Activated CD4-positive, alpha-beta T cell treated with anti-CD3 and anti-CD28 coated beads, Interleukin-2, amount 10 ng/mL, durations not matched to agents 24 days and 14 days (primary cell): ENCODE measurements at regions not wholly inside any gene's neighbourhood (a gene's known extent, or its start where the extent isn't known, plus 50 kb on each side); places are given as distances from the start of the nearest gene placed in this dataset.
"Not testable (repeated sequence)": the region's sequence is repeated elsewhere in the genome, so short reads cannot be mapped to it uniquely, and the experiment has no call there.

ENCODE experiments used
- DNase-seq: peaks from one replicate; pipeline ENCODE4 v3.0.0; 2022
- H3K27ac Mint-ChIP-seq: one replicate; pipeline ENCODE4 v1.8.0; 2022; ENCODE audit warnings: mild to moderate bottlenecking, mixed read lengths
- H3K27me3 Mint-ChIP-seq: one replicate; pipeline ENCODE4 v1.8.0; 2022; ENCODE audit warnings: mixed read lengths
- H3K36me3 Mint-ChIP-seq: one replicate; pipeline ENCODE4 v1.8.0; 2022; ENCODE audit warnings: low read depth, mild to moderate bottlenecking, mixed read lengths
- H3K4me1 Mint-ChIP-seq: one replicate; pipeline ENCODE4 v1.8.0; 2021; ENCODE audit warnings: mixed read lengths
- H3K4me3 Mint-ChIP-seq: one replicate; pipeline ENCODE4 v1.8.0; 2022; ENCODE audit warnings: mild to moderate bottlenecking, moderate library complexity, mixed read lengths
- H3K9me3 Mint-ChIP-seq: one replicate; pipeline ENCODE4 v1.8.0; 2021; ENCODE audit warnings: mixed read lengths
- intact Hi-C: fragments of 100-400 bp; cut with micrococcal nuclease; formaldehyde crosslinking; loops from one replicate; pipeline ENCODE4 v1.15.1; 2023

DNA sequence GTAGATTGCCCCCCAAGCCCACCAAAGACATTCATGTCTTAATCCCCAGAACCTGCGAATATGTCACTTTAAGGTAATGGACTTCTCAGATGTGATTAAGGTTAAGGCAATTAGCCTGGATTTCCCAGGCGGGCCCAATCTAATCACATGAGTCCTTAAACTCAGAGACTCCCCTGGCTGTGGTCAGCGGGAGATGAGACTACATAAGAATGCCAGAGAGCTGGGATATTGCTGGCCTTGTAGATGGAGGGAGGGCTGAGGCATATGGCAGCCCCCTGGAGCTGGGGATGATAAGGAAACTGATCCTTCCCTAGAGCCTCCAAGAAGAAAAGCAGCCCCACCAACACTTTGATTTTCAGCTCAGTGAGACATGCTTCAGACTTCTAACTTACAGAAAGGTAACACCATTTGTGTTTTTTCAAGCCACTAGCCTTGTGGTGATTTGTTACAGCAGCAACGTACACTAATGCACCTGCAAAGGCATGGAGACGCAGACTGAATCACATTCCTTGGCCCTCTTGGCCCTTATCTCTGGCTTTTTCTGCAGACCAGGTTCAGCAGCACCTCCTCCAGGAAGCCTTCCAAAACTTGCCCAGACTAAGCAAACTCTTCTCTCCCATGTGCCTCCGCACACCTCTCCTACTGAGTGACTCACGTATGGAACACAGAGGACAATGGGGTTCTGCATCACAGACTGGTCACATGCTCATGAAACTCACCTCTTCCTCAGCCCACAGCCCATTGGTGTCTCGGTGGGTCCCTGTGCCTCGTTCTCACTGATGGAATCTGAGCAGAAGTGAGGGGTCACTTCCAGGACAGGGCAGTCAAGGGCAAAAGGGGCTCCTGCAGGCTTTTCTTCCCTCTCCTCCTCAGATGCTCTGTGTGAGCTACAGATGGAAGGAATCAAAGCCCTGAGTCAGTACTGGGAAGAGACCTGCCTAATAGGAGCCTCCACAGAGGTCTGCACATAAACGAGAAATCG, 86.3 kb upstream of the HMGXB4 start:
- Mint-ChIP-seq H3K27ac (no peak overlapping the region), H3K36me3 (no peaks in the 10 kb centered on the region), H3K4me1 (no peaks in the 10 kb centered on the region), H3K4me3 (no peak overlapping the region), H3K9me3 (no peaks in the 10 kb centered on the region), H3K27me3 (no peaks in the 10 kb centered on the region)
- peak; percentile 37 for DNase-seq
- intact Hi-C loops = no loop called here

DNA sequence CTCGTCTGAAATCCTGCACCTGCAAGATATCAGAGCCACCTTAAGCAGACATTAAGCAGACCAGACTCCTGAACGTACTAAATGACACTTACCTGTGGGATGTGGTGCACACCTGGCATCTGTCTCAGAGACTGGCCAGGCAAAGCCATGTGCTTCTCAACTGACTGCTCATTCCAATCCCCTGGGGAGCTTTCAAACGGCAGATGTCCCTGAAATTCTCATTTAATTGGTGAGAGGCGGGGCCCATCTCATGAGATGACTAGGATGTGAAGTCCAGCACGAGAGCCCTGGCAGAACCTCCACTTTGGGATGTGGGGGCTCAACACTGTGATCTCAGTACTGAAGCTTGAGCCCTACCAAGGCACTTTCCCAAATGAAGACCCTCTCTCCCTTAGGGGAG, 84.9 kb upstream of the HMGXB4 start:
- H3K4me3 Mint-ChIP-seq = no peak overlapping the region
- no peaks in the 10 kb centered on the region for H3K9me3 Mint-ChIP-seq
- peak; percentile 39 for DNase-seq
- no peaks in the 10 kb centered on the region for H3K27me3 Mint-ChIP-seq
- no peak overlapping the region for H3K27ac Mint-ChIP-seq
- H3K36me3 Mint-ChIP-seq = no peaks in the 10 kb centered on the region
- intact Hi-C loops = no loop called here
- no peaks in the 10 kb centered on the region for H3K4me1 Mint-ChIP-seq

DNA sequence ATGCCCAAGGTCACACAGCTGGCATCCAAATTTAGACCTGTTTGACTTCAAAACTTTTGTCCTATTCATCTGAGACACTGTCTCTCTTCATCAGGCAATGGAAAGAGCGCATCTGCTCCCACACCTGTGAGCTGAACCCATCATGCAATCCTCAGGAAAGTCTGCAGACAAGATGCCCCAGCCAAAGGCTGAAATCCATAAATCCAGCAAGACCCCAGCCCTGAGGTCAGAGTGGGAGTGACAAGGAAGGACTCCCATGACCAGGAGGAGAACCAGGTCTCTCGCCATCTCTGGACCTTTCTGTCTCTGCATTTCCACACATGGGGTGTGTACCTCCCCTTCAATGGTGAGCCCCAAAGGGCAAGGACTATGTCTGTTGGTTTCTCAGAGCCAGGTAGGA, 83.6 kb upstream of the HMGXB4 start:
- no peak for DNase-seq
- intact Hi-C loops = no loop called here
- H3K36me3 Mint-ChIP-seq = no peaks in the 10 kb centered on the region
- no peak overlapping the region for H3K4me3 Mint-ChIP-seq
- H3K4me1 Mint-ChIP-seq = no peaks in the 10 kb centered on the region
- H3K9me3 Mint-ChIP-seq = no peaks in the 10 kb centered on the region
- H3K27me3 Mint-ChIP-seq = no peaks in the 10 kb centered on the region
- H3K27ac Mint-ChIP-seq = no peak overlapping the region

DNA sequence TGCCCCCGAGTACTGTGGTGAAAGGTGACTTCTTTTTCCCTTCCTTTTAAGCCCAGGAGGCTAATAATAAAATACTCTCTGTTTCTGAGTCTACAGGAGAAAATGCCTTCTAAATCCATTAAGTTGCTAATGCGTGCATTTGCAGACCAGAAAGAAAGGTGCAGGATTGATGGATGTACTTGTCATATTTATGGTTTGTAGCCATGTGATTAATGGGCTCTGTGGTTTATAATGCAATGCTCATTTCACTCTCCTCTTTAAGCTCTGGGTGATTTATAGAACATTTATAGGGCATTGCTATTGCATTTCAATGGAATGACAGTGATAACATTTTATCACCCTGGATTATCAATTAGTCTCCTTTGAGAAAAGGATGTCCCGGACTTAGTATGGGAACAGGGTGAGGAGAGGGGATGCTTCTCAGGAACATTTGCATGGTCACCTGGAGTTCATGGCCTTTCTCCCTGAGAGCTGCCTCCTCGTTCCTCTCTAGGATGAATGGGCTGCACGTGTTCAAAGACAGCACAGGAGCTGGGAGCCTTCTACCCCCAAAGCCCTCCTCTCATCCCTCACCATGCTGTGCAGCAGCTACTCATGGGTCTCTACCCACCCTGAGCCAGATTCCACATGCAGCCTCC, 82.8 kb upstream of the HMGXB4 start:
- Mint-ChIP-seq H3K27ac (no peak overlapping the region), H3K36me3 (no peaks in the 10 kb centered on the region), H3K27me3 (no peaks in the 10 kb centered on the region), H3K4me1 (no peaks in the 10 kb centered on the region), H3K9me3 (no peaks in the 10 kb centered on the region), H3K4me3 (no peak overlapping the region)
- peak; percentile 33 for DNase-seq
- intact Hi-C loops = no loop called here

DNA sequence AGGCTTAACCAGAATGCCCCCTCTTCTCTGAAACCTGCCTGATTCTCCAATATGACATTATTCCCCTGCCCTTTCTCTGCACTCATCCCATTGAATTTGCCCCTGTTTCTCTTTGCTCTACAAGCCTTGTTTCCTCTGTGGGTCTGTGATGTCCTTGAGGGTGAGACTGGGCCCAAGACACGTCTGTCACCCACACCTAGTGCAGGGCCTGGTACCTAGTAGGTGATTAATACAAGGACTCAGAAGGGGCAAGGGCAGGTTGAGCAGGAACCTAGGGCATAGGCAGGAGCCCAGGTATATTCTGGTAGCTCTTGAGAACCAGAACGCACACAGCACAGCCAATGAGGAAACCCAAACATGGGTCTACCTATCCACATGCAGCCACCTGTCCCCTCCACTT, 81.9 kb upstream of the HMGXB4 start:
- Mint-ChIP-seq H3K9me3 (no peaks in the 10 kb centered on the region), H3K36me3 (no peaks in the 10 kb centered on the region), H3K27me3 (no peaks in the 10 kb centered on the region), H3K27ac (no peak overlapping the region), H3K4me3 (no peak overlapping the region), H3K4me1 (no peaks in the 10 kb centered on the region)
- intact Hi-C loops = no loop called here
- no peak for DNase-seq

DNA sequence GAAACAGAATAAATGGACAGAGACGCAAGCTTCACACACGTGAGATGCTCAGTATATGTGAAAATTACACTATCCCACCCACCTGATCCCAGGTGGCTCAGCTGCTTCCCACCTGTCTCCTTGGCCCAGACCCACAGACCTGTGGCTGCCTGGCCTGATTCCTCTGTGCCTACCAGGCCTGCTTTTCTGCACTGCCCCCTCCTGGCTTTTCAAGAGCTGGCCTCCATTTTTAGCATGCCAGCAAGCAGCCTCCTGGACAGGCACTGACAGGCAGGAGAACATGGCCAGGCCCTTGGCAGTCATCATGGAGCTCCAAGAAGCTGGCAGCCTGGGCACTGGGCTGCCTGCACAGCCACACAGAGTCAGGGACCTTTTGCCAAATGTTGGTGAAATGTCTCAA, 79.5 kb upstream of the HMGXB4 start:
- H3K4me3 Mint-ChIP-seq = no peak overlapping the region
- intact Hi-C loops = no loop called here
- no peaks in the 10 kb centered on the region for H3K9me3 Mint-ChIP-seq
- no peak for DNase-seq
- no peak overlapping the region for H3K27ac Mint-ChIP-seq
- no peaks in the 10 kb centered on the region for H3K36me3 Mint-ChIP-seq
- no peaks in the 10 kb centered on the region for H3K27me3 Mint-ChIP-seq
- no peaks in the 10 kb centered on the region for H3K4me1 Mint-ChIP-seq

DNA sequence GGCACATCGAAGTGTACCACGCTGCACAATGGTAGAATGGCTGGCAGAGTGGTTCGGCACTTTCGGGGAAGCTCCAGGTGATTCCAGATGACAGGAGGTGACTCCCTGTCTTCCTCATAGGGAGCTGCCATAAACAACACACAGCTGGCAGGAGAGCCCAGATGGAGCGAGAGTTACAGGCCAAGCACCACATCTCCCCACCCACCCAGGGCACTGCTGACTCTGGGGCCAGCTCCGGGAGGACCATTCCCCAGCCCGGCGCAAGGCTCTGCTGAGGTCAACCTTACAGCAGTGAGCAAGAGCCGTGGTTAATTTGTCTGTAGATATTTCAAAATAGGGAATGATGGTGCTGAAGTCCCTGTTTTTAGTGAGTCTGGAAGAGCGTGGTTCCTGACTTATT, 78.8 kb upstream of the HMGXB4 start:
- Mint-ChIP-seq H3K9me3 (no peaks in the 10 kb centered on the region), H3K36me3 (no peaks in the 10 kb centered on the region), H3K4me3 (no peak overlapping the region), H3K27me3 (no peaks in the 10 kb centered on the region), H3K4me1 (no peaks in the 10 kb centered on the region), H3K27ac (no peak overlapping the region)
- no peak for DNase-seq
- intact Hi-C loops = no loop called here

DNA sequence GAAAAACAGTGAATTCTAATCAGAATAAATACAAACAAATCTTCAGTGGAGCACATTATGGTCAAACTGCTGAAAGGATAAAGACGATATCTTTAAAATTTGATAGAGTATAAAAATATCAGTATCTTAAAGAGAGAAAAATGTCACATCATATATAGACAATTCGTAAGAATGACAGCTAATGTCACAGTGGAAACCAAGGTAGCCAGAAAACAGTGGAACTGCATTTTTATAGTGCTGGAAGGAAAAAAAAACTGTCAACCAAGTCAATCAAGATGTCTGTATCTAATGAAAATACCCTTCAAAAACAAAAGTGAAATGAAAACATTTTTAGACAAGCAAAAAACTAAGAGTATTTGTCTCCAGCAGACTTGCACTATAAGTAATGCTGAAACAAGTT, 73.4 kb upstream of the HMGXB4 start:
- no peak for DNase-seq
- Mint-ChIP-seq H3K9me3 (no peaks in the 10 kb centered on the region), H3K27ac (no peak overlapping the region), H3K4me1 (no peaks in the 10 kb centered on the region), H3K27me3 (no peaks in the 10 kb centered on the region), H3K36me3 (no peaks in the 10 kb centered on the region), H3K4me3 (no peak overlapping the region)
- intact Hi-C loops = no loop called here

DNA sequence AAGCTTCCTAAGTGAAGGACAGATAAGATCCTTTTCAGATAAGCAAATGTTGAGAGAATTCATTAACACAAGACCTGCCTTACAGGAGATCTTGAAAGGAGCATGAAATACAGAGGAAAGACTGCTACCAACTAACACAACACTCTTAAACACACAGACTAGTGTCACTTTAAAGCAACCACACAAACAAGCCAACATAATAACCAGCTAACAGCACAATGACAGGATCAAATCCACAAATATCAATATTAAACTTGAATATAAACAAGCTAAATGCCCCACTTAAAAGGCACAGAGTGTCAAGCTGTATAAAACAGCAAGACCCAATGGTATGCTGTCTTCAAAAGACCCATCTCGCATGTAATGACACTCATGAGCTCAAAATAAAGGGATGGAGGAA, 70.8 kb upstream of the HMGXB4 start:
- H3K27ac Mint-ChIP-seq = no peak overlapping the region
- DNase-seq = no peak
- no peaks in the 10 kb centered on the region for H3K27me3 Mint-ChIP-seq
- H3K4me1 Mint-ChIP-seq = no peaks in the 10 kb centered on the region
- no peak overlapping the region for H3K4me3 Mint-ChIP-seq
- H3K36me3 Mint-ChIP-seq = no peaks in the 10 kb centered on the region
- H3K9me3 Mint-ChIP-seq = peaks cover 5% of the 10 kb centered on the region
- intact Hi-C loops = no loop called here

DNA sequence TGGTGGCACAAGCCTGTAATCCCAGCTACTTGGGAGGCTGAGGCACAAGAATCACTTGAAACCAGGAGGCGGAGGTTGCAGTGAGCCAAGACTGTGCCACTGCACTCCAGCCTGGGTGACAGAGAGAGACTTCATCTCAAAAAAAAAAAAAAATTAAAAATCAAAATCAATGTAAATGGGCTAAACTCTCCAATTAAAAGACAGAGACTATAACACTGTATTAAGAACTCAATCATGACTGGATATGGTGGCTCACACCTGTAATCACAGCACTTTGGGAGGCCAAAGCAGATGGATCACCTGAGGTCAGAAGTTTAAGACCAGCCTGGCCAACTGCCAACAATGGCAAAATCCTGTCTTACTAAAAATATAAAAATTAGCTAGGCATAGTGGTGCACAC, 68.4 kb upstream of the HMGXB4 start:
- H3K36me3 Mint-ChIP-seq, H3K4me1 Mint-ChIP-seq, H3K27ac Mint-ChIP-seq, H3K9me3 Mint-ChIP-seq, H3K27me3 Mint-ChIP-seq, H3K4me3 Mint-ChIP-seq, DNase-seq, intact Hi-C loops: not testable (repeated sequence)

DNA sequence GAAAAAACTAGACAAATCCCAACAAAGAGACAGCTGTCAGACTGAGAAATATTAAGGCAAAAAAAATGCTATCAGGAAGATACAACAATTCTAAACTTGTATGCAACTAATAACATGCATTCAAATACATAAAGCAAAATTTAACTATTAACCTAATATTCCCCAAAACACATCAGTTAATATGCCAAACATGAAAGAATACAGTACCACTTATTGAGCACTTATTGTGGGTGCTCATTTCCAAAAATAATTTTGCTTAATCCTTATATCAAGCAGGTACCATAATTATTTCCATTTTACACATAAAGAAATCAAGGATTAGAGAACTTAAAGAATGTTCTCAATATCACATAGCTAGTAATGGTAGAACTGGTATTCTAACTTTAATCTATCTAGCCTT, 67.7 kb upstream of the HMGXB4 start:
- Mint-ChIP-seq H3K4me1 (no peaks in the 10 kb centered on the region), H3K27ac (no peak overlapping the region), H3K27me3 (no peaks in the 10 kb centered on the region), H3K4me3 (no peak overlapping the region), H3K9me3 (peaks cover 5% of the 10 kb centered on the region), H3K36me3 (no peaks in the 10 kb centered on the region)
- intact Hi-C loops = no loop called here
- DNase-seq = no peak

DNA sequence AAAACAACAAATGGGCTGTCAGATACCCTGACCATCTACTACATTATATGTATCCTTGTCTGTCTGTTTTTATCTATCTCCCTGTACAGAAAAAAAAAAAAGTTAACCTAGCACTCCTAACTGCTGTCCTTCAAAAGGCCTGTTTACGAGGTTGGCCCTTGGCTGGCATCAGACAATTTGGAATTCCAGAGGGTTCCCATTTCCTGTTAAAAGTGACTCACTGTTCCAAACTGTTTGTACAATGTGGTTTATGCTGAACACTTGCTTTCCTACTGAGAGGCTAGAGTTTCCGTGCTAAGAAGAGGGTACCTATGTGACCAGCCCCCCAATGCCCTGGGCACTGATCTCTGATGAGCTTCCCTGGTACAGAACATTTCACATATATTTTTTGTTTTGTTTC, 65.9 kb upstream of the HMGXB4 start:
- no peak overlapping the region for H3K27ac Mint-ChIP-seq
- no peaks in the 10 kb centered on the region for H3K36me3 Mint-ChIP-seq
- no peaks in the 10 kb centered on the region for H3K27me3 Mint-ChIP-seq
- no peaks in the 10 kb centered on the region for H3K4me1 Mint-ChIP-seq
- no peak overlapping the region for H3K4me3 Mint-ChIP-seq
- H3K9me3 Mint-ChIP-seq = peaks cover 5% of the 10 kb centered on the region
- intact Hi-C loops = no loop called here
- no peak for DNase-seq

DNA sequence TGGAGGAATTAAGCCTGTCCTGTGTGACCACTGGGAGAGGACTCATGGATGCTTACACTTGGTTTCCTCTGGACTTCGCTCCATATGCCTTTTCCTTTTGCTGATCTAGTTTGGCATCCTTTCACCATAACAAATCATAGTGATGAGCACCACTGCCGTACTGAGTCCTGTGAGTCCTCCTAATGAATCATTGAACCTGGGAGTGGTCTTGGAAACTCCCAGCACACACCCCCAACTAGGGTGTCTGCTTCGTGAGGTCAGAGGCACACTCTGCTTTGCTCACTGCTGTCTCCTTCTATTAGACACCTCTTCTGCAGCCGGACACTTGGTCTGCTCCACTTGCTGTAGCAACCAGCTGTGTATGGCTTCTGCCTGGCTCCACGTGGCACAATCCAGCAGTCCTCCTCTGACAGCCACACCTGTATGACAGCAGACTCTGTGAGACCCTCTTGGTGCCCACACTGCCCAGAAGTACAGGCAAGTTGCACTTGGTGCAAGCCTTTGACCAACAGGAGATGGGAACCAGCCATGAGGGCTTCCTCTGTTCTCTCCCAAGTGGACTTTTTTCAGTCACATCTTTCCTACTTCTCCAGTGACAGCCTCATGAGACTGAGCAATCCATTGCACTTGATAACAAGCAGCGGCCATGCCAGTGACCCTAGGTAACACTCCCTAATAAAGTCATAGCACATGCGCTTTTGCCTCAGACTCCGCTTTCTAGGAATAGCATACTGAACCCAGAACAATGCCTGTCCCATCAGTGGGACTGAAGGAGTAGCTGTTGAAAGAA, 65.0 kb upstream of the HMGXB4 start:
- H3K36me3 Mint-ChIP-seq = no peaks in the 10 kb centered on the region

DNA sequence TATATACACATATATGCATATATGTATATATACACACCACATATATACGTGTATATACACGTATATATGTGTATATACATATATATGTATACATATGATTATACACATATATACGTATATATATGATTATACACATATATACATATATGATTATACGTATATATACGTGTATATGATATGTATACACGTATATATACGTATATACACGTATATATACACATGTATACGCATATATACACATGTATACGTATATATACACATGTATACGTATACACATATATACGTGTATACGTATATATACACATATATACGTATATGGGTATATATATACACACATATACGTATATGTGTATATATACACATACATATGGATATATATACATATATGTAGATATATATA, 62.1 kb upstream of the HMGXB4 start:
- DNase-seq = no peak
- Mint-ChIP-seq H3K27me3 (peaks cover 9% of the 10 kb centered on the region), H3K27ac (no peak overlapping the region), H3K9me3 (peaks cover 4% of the 10 kb centered on the region), H3K4me1 (no peaks in the 10 kb centered on the region), H3K4me3 (no peak overlapping the region), H3K36me3 (no peaks in the 10 kb centered on the region)
- intact Hi-C loops = no loop called here

More for the DNA sequence above, 65.0 kb upstream of the HMGXB4 start:
- H3K27me3 Mint-ChIP-seq = no peaks in the 10 kb centered on the region
- H3K4me1 Mint-ChIP-seq = no peaks in the 10 kb centered on the region
- DNase-seq = no peak
- H3K9me3 Mint-ChIP-seq = peaks cover 5% of the 10 kb centered on the region
- intact Hi-C loops = no loop called here
- no peak overlapping the region for H3K27ac Mint-ChIP-seq
- no peak overlapping the region for H3K4me3 Mint-ChIP-seq
